ENCODE measurements at regions not wholly inside any gene's neighbourhood (a gene's known extent, or its start where the extent isn't known, plus 50 kb on each side); places are given as distances from the start of the nearest gene placed in this dataset.
"Not testable (repeated sequence)": the region's sequence is repeated elsewhere in the genome, so short reads cannot be mapped to it uniquely, and the experiment has no call there.

DNA sequence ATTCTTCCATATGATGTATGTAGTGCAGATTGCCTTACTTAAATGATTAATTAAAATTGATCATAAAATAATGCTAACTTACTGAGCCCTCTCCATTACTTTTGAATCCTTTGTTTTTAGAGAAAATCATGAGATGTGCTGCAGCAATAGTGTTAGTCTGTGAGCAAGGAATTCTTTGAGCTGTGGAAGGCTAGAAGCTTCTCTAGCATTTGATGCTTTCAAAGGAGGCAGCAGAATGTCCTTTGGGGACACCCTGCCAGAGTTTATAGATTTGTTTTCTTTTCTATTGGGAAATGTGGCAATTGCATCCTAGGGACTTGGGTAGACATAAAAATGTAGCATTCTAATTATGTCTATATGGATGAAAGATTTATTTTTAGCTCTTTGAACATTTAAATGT lies 284.1 kb upstream of the SMIM30 start:
- no peak for DNase-seq (ENCODE audit: low read depth in 2 of 2, low spot score in 1 of 2)

DNA sequence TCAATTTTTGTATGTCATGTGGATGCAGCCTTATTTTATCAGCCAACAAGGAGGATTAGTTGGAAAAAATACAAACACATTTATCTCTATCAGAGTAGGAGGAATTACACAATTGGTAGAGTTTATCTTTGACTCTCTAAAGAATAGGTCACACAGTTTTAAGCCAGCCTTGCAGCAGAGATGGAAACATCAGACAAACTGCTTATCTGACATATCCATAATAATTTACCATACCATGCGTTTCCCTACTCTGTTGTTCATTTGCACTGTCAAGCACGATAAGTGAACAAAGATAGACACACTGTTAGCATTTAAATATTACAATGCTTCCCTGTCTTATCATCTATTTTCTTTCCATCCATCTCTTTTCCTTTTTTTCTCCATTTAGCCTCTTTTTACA lies 283.7 kb upstream of the SMIM30 start:
- no peak for DNase-seq (ENCODE audit: low read depth in 2 of 2, low spot score in 1 of 2)

DNA sequence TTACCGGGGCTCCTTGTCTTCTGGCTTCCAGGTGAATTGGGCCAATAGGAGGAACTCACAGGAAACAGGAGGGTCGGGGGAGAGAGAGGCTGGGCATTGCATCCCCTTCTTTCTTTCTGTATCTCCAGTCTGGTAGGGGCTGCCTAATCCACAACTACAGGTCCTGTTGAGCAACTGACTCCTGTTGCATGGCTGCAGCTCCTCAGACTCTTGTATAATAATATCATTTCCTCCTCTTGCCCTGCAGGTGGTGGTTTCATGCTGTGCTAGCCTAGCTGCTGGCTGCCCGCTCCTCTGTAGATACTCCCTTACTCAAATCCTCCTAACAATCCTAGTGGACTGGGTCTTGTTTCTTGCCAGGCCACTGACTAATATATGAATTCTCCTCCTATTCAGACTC lies 276.5 kb upstream of the SMIM30 start:
- no peak for DNase-seq (ENCODE audit: low read depth in 2 of 2, low spot score in 1 of 2)

DNA sequence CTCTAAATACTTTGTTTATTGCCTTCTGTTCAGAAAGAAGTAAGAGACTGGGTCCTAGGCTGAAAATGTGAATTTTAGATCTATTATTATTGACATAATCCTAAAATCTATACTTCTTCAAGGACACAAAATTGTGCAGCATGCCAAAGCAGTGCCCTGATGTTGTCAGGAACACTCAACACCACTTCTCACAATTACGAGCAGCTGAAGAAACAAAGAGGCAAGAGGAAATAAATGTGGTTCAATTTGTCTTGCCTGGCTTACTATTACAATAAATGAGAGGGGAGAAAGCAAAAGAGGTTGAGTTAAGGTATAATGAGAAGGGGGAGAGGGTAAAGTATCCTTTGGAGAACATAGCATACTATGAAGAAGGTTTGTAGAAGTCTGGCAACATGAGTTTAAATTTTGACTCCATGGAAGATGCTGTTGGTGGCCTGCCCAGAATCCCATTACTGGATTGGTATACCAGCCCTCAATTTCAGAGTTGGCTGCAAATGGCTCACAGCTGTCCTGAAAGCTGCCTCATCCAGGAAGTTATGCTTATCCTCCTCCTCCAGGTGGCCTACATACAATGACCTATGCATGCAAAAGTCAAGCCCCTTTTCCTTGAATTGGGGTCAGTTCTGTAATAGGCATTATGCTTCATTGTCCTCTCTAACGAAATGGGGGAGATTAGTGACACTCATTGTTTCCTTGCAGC lies 274.6 kb upstream of the SMIM30 start:
- DNase-seq (ENCODE audit: low read depth in 2 of 2, low spot score in 1 of 2), result no peak

DNA sequence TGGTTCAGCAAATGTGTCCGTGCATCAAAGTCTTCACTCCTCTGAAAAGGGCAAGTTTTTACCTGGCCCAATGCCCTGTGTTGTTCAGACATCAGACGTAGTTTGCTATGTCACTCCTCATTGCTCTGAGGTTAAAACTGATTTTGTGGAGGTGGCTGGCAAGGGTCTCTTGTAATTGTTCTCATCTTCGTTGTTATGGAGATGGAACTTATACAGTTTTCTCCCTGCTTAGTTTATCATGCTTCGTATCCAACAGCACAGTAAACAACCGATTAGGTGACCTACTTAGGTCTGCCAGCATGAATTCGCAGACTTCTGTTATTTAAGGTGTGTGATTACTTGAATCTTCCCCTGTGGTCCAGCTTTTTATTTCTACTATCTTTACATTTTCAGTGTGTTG lies 274.1 kb upstream of the SMIM30 start:
- DNase-seq (ENCODE audit: low read depth in 2 of 2, low spot score in 1 of 2), result no peak

DNA sequence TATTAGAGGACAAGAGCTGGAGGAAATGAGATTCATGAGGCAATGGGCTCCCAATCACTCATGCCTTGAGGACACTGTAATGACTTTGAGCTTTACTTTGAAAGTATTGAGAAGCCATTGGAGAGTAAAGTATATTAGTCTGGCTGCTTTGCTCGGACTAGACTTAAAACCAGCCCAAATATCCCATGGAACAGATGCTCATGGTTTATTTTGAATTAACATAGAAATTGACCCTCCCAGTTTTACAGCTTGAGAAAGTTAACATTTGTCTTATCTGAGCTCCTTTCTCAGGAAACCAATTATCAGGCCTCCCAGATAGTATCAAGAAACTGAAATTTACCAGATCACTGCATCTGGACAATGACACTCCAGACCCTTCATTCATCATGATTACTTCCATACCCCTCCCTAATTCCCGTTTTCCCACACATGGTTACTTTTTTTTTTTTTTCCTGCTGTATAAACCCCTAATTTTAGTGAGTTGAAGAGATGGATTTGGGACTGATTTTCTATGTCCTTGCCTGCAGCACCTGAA lies 270.8 kb upstream of the SMIM30 start:
- DNase-seq (ENCODE audit: low read depth in 2 of 2, low spot score in 1 of 2), result no peak

DNA sequence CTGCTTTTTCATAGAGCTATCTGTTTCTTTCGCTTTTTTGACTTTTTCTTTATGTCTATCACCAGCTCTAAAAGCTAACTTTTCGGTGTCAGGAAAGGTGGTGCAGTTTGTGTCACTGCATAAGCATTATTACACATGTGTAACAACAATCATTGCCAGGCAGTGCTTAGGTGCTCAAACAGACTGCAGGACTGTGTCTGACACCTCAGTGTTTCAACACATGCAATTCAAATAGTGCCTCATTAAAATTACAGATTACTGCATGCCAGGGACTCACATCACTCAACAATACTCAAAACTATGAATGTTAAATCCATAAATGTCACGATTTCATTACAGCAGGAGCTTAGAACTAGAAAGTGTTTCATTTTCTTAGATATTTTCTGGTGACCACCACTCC lies 265.3 kb upstream of the SMIM30 start:
- DNase-seq (ENCODE audit: low read depth in 2 of 2, low spot score in 1 of 2), result no peak

DNA sequence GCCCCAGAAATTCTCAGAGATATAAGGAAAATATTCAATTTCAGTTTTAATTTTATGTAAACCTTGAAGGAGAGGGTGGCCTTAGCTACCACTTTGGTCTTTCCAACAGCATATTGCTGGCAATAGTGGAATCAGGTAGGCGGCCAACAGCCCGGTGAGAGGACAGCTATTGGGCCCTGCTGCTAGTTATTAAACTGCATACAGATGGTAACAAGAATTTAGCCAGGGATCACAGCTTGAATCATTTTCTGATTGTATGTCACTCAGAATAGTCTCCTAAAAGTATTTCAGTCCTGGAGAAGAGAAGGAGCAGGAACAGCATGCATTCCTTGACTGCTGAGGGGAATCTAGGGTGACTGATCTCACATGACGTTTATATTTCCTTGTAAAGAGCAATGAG lies 261.4 kb upstream of the SMIM30 start:
- DNase-seq (ENCODE audit: low read depth in 2 of 2, low spot score in 1 of 2), result no peak

DNA sequence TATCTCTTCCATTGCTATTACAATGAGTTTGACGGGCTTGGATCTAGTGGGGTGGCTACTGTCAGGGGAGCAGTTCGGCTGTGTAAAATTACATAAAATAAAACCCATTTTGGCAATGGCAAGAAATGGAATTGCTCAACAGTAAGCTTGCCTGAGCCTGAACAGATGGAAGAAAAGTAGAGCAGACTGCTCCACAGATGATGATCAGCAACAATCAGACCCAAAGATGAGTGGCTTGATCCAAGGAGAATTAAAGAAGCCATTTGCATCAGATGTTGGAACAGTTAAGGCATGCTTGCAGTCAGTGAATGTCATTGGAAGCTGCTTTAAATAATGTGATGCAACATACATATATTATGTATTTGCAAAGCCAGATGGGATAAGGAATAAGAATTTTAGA lies 256.6 kb upstream of the SMIM30 start:
- no peak for DNase-seq (ENCODE audit: low read depth in 2 of 2, low spot score in 1 of 2)

DNA sequence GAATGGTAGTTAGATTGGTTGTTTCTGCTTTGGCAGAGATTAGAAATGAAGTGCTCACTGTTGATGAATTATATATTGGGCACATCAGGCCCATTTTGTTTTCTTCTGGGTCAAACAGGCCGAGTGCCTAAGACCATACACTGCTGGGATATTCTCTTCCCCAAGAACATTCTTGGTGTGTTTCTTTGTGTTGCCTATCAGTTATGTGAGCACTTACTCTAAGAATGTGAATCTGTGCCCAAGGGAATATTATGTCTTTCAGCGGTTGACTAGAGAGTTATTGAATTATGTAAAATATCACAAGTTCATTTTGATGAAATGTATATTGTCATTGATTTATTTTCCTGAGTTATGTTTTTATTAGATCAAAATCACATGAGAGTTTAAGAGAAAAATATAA lies 255.5 kb upstream of the SMIM30 start:
- DNase-seq (ENCODE audit: low read depth in 2 of 2, low spot score in 1 of 2), result no peak

DNA sequence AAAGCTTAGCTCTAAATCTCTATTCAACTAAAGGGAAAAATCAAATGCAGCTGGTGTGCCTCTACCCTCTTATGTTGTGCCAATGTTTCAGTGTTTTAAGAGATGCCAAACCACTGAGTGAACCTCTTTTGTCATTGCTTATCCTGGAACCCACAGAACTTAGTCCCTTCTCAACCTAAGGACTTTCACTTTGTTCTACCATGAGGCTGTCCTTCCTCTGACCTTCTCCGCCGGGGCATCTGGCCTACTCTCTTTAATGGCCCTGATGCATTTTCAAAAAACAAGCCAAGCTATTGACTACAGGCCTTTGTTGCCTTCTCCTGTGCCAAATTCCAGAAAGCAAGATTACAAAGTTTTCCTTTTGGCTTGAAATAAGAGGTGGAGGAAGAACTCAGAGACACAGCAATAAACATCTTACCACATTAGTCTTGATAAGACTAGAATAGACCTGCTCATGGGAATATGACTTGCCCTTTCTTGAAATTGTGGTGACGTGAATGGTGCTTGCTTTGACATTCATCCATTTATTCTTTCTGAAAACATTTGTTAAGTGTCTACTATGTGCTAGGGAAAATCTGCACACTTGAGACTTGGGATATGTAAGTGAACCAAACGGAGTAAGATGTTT lies 253.2 kb upstream of the SMIM30 start:
- DNase-seq (ENCODE audit: low read depth in 2 of 2, low spot score in 1 of 2), result no peak

DNA sequence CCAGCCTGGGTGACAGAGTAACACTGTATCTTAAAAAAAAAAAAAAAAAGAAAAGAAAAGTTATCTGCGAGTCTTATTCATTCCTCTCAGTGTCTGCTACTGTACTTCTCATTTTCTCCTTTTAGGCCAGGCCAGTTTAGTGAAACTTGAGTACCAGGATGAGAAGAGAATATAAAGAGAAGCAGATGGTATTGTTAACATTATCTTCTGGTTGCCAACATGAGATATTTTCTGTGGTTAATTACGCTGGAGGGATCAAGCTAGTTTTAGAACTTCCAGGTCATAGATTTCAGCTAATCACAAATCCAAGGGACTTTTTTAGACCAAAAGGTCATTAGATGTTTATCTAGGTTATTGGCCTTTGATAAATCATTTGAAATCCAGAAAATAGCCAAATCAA lies 252.6 kb upstream of the SMIM30 start:
- no peak for DNase-seq (ENCODE audit: low read depth in 2 of 2, low spot score in 1 of 2)

DNA sequence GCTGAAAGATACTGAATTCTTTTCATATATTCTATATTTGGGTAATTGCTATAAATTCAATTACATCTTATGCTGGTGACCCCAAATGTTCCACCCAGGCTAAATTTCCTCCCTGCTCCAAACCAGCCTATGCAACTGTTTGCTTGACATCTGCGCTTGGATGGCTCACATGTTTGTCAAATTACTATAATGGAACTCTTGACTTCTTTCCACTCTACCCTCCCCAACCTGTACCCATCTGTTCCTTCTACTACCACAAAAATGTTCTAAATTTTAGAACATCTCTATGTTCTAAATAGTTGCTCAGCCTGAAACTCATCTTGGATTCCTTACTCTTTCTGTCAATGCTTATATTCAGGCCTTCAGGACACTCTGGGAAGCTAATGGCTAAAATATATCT lies 249.9 kb upstream of the SMIM30 start:
- no peak for DNase-seq (ENCODE audit: low read depth in 2 of 2, low spot score in 1 of 2)

DNA sequence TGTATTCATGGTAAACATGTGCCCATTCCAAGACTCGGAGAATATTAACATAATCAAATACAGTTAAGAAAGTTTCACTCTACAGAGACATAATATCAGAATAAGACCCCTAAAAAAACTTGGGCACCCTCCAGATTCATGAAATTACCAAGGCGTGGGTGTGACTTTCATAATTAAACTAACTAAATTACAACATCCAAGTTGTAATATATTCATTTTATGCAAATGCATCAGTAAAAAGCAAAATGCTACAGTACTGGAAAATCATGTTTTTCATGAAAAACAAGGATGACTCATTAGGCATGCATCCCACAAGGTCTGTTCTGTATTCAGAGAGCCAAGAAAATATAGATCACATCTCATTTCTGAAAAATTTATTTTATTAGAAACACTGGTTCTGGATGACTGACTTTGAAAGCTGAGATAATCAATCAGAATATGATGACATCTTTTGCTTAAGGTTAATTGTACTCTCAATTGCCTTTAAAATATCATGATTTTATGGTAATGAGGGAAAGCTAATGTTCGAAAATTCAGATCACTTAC lies 248.8 kb upstream of the SMIM30 start:
- DNase-seq (ENCODE audit: low read depth in 2 of 2, low spot score in 1 of 2), result no peak

DNA sequence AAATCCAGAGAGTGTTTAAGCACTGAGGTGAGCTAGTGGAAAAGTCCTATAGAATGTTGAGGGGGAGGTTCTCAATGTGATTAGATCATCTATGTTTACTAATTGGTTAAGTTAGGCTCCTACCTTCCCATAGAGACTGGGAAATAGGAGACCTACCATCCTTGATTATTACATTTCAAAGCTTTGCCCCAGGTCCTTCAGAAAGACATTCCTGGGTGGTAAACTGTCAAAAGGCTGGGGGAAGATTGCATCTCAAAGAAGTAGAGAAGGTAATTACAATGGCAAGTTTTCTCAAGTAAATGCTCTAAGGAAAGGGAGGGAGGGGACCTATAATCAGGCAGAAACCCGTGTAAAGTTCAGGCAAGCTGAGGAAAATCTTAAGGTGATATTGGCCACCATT lies 247.8 kb upstream of the SMIM30 start:
- DNase-seq (ENCODE audit: low read depth in 2 of 2, low spot score in 1 of 2), result no peak

DNA sequence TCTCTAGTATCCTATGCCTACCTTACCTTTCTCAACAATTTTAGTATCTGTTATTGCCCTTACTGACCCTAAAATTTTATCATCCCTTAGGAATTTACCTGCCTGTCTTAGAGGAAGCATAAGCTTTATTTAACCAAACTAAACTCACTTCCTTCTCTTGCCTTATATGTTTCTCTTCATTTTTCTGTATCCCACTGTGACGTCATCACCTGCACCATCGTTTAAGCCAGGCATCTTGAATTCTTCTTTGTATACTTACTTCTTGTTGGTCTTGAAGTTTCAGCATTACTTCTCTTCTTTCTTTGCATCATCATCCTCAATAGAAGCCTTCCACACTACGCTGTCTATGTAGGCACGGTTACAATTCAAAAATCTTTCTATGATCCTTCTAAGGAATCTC lies 231.0 kb upstream of the SMIM30 start:
- DNase-seq (ENCODE audit: low read depth in 2 of 2, low spot score in 1 of 2), result no peak

DNA sequence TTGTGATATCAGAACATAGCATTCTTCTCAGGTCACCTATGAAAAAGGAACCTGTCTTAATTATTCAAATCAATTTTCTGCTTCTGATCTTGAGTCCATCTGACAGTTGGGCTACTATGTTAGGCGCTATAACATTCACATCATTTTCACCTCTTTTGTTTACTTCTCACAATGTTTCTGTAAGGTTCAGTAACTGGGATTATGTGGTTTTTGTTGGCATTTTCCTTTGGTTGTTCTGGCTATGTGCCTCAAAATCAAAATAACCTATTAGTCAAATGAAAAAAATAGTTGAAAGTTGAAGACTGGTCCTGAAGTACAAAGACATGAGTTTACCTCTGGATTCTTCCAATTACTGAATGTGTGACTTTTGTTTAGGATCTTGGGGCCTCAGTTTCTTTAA lies 221.3 kb upstream of the SMIM30 start:
- DNase-seq (ENCODE audit: low read depth in 2 of 2, low spot score in 1 of 2), result no peak

DNA sequence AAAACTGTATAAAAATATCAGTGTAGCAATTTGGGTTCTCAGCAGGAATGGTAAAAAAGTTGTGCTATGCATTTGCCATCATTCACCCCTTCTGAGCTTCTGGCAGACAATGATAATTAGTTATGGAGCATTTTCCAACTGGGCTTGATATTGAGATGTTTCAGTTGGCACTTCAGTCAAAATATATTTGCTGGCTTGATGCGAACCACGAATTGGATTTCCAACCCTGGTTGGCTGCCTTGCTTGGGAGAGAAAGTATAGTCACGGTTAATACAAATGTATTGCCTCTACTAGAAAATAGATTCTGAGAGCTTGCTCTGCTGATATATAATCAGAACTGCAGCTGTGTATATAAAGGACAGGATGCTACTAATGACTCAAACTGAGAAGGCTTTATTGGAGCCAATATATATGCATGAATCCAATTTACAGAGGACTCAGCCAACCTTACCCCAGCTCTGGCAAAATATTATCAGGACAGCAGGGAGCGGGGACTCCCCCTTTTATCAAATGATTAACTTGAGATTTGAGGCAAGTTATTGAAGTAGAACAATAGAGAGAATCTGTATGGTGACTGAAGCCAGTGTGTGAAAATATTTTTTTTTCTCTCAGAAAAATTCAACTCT lies 219.8 kb upstream of the SMIM30 start:
- no peak for DNase-seq (ENCODE audit: low read depth in 2 of 2, low spot score in 1 of 2)

DNA sequence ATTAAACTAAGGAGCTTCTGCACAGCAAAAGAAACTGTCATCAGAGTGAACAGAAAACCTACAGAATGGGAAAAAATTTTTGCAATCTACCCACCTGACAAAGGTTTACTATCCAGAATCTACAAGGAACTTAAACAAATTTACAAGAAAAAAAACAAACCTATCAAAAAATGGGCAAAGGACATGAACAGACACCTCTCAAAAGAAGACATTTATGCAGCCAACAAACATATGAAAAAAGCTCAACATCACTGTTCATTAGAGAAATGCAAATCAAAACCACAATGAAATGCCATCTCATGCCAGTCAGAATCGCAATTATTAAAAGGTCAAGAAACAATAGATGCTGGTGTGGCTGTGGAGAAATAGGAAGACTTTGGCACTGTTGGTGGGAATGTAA lies 218.5 kb upstream of the SMIM30 start:
- DNase-seq (ENCODE audit: low read depth in 2 of 2, low spot score in 1 of 2), result not testable (repeated sequence)

DNA sequence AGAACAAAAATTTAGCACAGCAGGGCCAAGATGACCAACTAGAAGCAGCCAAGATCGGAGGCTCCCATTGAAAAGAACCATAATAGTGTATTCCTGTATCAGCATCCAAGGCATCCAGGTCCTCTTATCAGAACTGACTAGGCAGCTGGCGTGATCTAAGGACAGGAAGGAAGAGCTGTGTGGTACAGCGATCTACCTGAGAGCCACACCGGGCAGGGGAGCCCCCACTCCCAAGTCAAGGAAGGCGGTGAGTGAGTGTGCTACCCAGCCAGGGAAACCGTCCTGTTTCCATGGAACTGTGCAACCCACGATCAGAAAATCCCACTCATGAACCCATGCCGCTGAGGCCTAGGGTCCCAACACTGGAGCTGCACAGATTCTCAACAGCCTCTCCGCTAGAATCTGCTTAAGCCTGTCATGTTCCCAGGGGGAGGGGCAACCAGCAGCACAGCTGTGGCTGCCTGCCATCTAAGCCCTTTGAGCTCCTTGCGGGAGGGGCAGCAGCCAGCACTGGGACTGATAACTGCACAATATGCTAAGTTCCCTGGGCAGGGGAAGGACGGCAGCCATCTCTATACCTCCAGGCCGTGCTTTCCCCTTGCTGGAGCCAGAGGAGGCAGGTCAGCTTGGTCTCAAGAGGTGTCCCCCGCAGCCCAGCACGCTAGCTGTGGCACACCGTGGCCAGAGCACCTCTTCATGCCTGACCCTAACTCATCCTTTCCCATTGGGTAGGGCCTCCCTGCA lies 213.0 kb upstream of the SMIM30 start:
- DNase-seq (ENCODE audit: low read depth in 2 of 2, low spot score in 1 of 2), result no peak

DNA sequence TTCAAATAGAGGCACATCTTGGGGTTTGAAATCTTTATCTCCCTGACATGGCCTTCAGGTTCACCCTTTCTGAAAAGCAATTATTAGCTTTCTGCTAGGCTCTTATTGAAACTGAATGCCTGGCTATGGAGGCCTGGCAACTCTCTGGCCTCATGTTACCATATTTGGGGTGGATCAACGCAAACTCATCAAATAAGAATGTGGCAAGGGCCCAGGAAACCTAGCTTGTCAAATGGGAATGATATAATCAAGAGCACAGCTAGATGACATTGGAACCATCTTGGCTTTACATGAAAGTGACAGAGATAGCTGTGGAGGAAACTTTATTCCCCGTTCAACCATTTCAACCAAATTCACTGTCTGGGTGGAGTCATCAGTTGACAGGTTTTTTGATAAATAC lies 202.8 kb upstream of the SMIM30 start:
- DNase-seq (ENCODE audit: low read depth in 2 of 2, low spot score in 1 of 2), result no peak

DNA sequence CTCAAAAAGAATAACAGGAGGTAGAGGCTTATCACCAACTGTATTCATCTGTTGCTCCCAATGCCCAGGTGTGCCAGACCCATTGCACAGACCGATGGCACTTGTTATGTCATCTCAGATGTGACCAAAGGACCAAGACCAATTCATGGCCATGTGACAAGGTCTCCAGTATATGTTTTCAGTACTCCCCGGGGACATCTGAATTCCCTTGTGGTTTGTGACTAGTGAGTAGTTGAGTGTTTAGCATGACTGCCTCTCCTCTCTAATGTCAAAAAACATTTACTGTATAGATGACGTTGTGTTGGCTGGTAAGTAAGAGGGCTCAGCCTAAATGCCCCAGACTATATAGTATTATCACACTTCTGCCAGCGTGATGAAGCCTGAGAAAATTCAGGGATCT lies 202.1 kb upstream of the SMIM30 start:
- DNase-seq (ENCODE audit: low read depth in 2 of 2, low spot score in 1 of 2), result no peak
